HG02938 (cell line): ENCODE measurements at regions not wholly inside any gene's neighbourhood (a gene's known extent, or its start where the extent isn't known, plus 50 kb on each side); places are given as distances from the start of the nearest gene placed in this dataset.

ENCODE experiments used
- ATAC-seq: cut with Tn5 transposase; IDR thresholded peaks from one replicate; pipeline ENCODE4 v1.9.1; 2021; ENCODE audit warnings: mild to moderate bottlenecking, moderate library complexity; ENCODE audit not compliant: unreplicated experiment

- ATAC-seq: no peak
These were observed 120.1 kb downstream of the RPS12 start for GRCh38 chr6:132934496-132934895.

GRCh38 chr6:132936646-132937045, 122.3 kb downstream of the RPS12 start:
- no peak for ATAC-seq

GRCh38 chr6:132937466-132937906, 123.1 kb downstream of the RPS12 start:
- ATAC-seq: no peak

GRCh38 chr6:132948889-132949288, 134.5 kb downstream of the RPS12 start:
- no peak for ATAC-seq

- ATAC-seq: no peak
These were observed 136.2 kb downstream of the RPS12 start for GRCh38 chr6:132950566-132950965.

GRCh38 chr6:132952031-132952867, 137.9 kb downstream of the RPS12 start:
- no peak for ATAC-seq

- no peak for ATAC-seq
These were observed 138.6 kb downstream of the RPS12 start for GRCh38 chr6:132952986-132953385.

GRCh38 chr6:132954222-132954621, 139.9 kb downstream of the RPS12 start:
- no peak for ATAC-seq

GRCh38 chr6:132954936-132955335, 140.6 kb downstream of the RPS12 start:
- no peak for ATAC-seq

GRCh38 chr6:132959639-132960326, 145.4 kb downstream of the RPS12 start:
- no peak for ATAC-seq

- no peak for ATAC-seq
These were observed 146.4 kb downstream of the RPS12 start for GRCh38 chr6:132960720-132961119.

GRCh38 chr6:132961122-132961521, 146.8 kb downstream of the RPS12 start:
- no peak for ATAC-seq

- peak; percentile 44 for ATAC-seq
These were observed 147.2 kb downstream of the RPS12 start for GRCh38 chr6:132961610-132962009.

- peak; percentile 73 for ATAC-seq
These were observed 148.8 kb downstream of the RPS12 start for GRCh38 chr6:132962936-132963868.

- ATAC-seq: peak; percentile 42
These were observed 149.9 kb downstream of the RPS12 start for GRCh38 chr6:132964101-132964867.

- no peak for ATAC-seq
These were observed 150.6 kb downstream of the RPS12 start for GRCh38 chr6:132964868-132965382.

GRCh38 chr6:132967871-132968270, 153.5 kb downstream of the RPS12 start:
- ATAC-seq: no peak

- ATAC-seq: no peak
These were observed 154.1 kb downstream of the RPS12 start for GRCh38 chr6:132968419-132968950.

GRCh38 chr6:132969196-132969595, 154.8 kb downstream of the RPS12 start:
- ATAC-seq: no peak

- ATAC-seq: no peak
These were observed 157.3 kb downstream of the RPS12 start for GRCh38 chr6:132971676-132972075.
